ENCODE measurements at regions not wholly inside any gene's neighbourhood (a gene's known extent, or its start where the extent isn't known, plus 50 kb on each side); places are given as distances from the start of the nearest gene placed in this dataset.

GRCh38 chr9:120212853-120213200 lies 367.1 kb downstream of the CDK5RAP2 start:
- TF ChIP-seq CTCF (IDR thresholded peaks at IDR 0.05 in 8 of 11, conservative IDR thresholded peaks at IDR 0.05 in 3 of 11) = no peak
- no peak for TF ChIP-seq POLR2AphosphoS5 (IDR thresholded peaks at IDR 0.05)
- no peak for TF ChIP-seq POLR2A (IDR thresholded peaks at IDR 0.05)

All from spleen (tissue), 7 donors.